Naive thymus-derived CD8-positive, alpha-beta T cell (primary cell): ENCODE measurements at regions not wholly inside any gene's neighbourhood (a gene's known extent, or its start where the extent isn't known, plus 50 kb on each side); places are given as distances from the start of the nearest gene placed in this dataset.

Experiments used
- ATAC-seq, 2 donors: fragments of 150-1000 bp; cut with Tn5 transposase in 1 of 2; sonication (Bioruptor Pico), chemical (Tn5 transposase) in 1 of 2; 1 replicate in 1 of 2; 2 replicates in 1 of 2; pipeline ENCODE4 v1.10.0; 2021; ENCODE audit warnings: mild to moderate bottlenecking in 2 of 2, moderate library complexity in 2 of 2
- POLR2A ChIA-PET: fragments of 350-600 bp; sonication (Branson Sonifier 250); formaldehyde crosslinking; loops from one replicate; lab custom pipeline; 2021; ENCODE audit warnings: antibody characterized with exemption; lab: Charles Lee
- DNase-seq, 10 donors: peaks; one replicate each; pipeline versions ENCODE4 v3.0.0 to v3.0.0-alpha.2; 2020 to 2022
- H3K27ac Mint-ChIP-seq, 10 donors: one replicate each; pipeline ENCODE4 v1.8.0; 2020 to 2022; ENCODE audit warnings: mild to moderate bottlenecking in 10 of 10, mixed read lengths in 10 of 10, moderate library complexity in 4 of 10, inconsistent platforms in 1 of 10
- H3K27me3 Mint-ChIP-seq, 5 donors: one replicate each; pipeline ENCODE4 v1.8.0; 2021 to 2022; ENCODE audit warnings: mixed read lengths in 5 of 5
- H3K36me3 Mint-ChIP-seq, 3 donors: one replicate each; pipeline ENCODE4 v1.8.0; 2020 to 2022; ENCODE audit warnings: mixed read lengths in 3 of 3, mild to moderate bottlenecking in 2 of 3, inconsistent platforms in 1 of 3
- H3K4me1 Mint-ChIP-seq, 4 donors: one replicate each; pipeline ENCODE4 v1.8.0; 2021 to 2022; ENCODE audit warnings: mixed read lengths in 4 of 4
- H3K4me3 Mint-ChIP-seq, 10 donors: one replicate each; pipeline ENCODE4 v1.8.0; 2020 to 2022; ENCODE audit warnings: mild to moderate bottlenecking in 10 of 10, mixed read lengths in 10 of 10, moderate library complexity in 6 of 10, inconsistent platforms in 1 of 10
- H3K9me3 Mint-ChIP-seq, 9 donors: one replicate each; pipeline ENCODE4 v1.8.0; 2020 to 2022; ENCODE audit warnings: mixed read lengths in 9 of 9, mild to moderate bottlenecking in 3 of 9, inconsistent platforms in 1 of 9, moderate library complexity in 1 of 9

- Mint-ChIP-seq H3K4me1 (peaks cover 28 to 44% (median 38%) of the 10 kb centered on the region in 4 donors), H3K4me3 (peak overlapping the region in 9 of 10 donors; percentile 7 to 77 (median 58)), H3K36me3 (no peaks in the 10 kb centered on the region), H3K27me3 (peaks cover 14 to 38% (median 20%) of the 10 kb centered on the region in 5 donors), H3K27ac (peak overlapping the region in 6 of 10 donors; percentile 35 to 74 (median 56)), H3K9me3 (no peaks in the 10 kb centered on the region)
- POLR2A ChIA-PET = interaction anchor here (0.7 to 1.6 kb wide), 2 partner anchors 12 to 48 kb away, joined by 4 to 5 read pairs; no protein-coding TSS in a partner anchor
- ATAC-seq = peak; percentile 75 to 86
- DNase-seq = peak in 4 of 10 donors; percentile 20 to 38 (median 31)
These were observed 283.0 kb downstream of the UACA start for GRCh38 chr15:70480196-70480856.

GRCh38 chr15:70479785-70480184, 283.6 kb downstream of the UACA start:
- DNase-seq (peak in 1 of 10 donors; percentile 0), ATAC-seq (peak in 1 of 2 donors; percentile 8)
- Mint-ChIP-seq H3K4me3 (peak overlapping the region in 8 of 10 donors; percentile 39 to 77 (median 58)), H3K4me1 (peaks cover 29 to 50% (median 43%) of the 10 kb centered on the region in 4 donors), H3K27me3 (peaks cover 14 to 38% (median 19%) of the 10 kb centered on the region in 5 donors), H3K27ac (peak overlapping the region in 4 of 10 donors; percentile 48 to 74 (median 56)), H3K36me3 (no peaks in the 10 kb centered on the region), H3K9me3 (no peaks in the 10 kb centered on the region)
- POLR2A ChIA-PET = interaction anchor here (1.6 kb wide), 1 partner anchor 12 kb away, joined by 4 read pairs; no protein-coding TSS in a partner anchor

- POLR2A ChIA-PET = no interaction called here
- ATAC-seq (no peak), DNase-seq (no peak)
- Mint-ChIP-seq H3K36me3 (no peaks in the 10 kb centered on the region), H3K27me3 (peaks cover 14 to 32% (median 20%) of the 10 kb centered on the region in 5 donors), H3K4me1 (peaks cover 31 to 56% (median 49%) of the 10 kb centered on the region in 4 donors), H3K27ac (peak overlapping the region in 2 of 10 donors; percentile 52 to 71), H3K4me3 (peak overlapping the region in 7 of 10 donors; percentile 1 to 60 (median 41)), H3K9me3 (no peaks in the 10 kb centered on the region)
These were observed 284.3 kb downstream of the UACA start for GRCh38 chr15:70479056-70479455.

- POLR2A ChIA-PET = no interaction called here
- no peaks in the 10 kb centered on the region for H3K9me3 Mint-ChIP-seq
- H3K36me3 Mint-ChIP-seq = no peaks in the 10 kb centered on the region
- DNase-seq = peak in 1 of 10 donors; percentile 13
- peaks cover 13 to 25% (median 18%) of the 10 kb centered on the region in 5 donors for H3K27me3 Mint-ChIP-seq
- H3K27ac Mint-ChIP-seq = peak overlapping the region in 3 of 10 donors; percentile 48 to 71 (median 52)
- H3K4me1 Mint-ChIP-seq = peaks cover 29 to 59% (median 50%) of the 10 kb centered on the region in 4 donors
- ATAC-seq = no peak
- H3K4me3 Mint-ChIP-seq = peak overlapping the region in 7 of 10 donors; percentile 1 to 60 (median 41)
These were observed 284.9 kb downstream of the UACA start for GRCh38 chr15:70478251-70478990.

- POLR2A ChIA-PET = no interaction called here
- H3K27ac Mint-ChIP-seq = peak overlapping the region in 2 of 10 donors; percentile 51 to 65
- H3K27me3 Mint-ChIP-seq = peaks cover 10 to 19% (median 16%) of the 10 kb centered on the region in 5 donors
- DNase-seq = peak in 1 of 10 donors; percentile 55
- H3K9me3 Mint-ChIP-seq = no peaks in the 10 kb centered on the region
- no peak for ATAC-seq
- H3K4me3 Mint-ChIP-seq = no peak overlapping the region
- no peaks in the 10 kb centered on the region for H3K36me3 Mint-ChIP-seq
- H3K4me1 Mint-ChIP-seq = peaks cover 29 to 59% (median 50%) of the 10 kb centered on the region in 4 donors
These were observed 285.6 kb downstream of the UACA start for GRCh38 chr15:70477750-70478250.

- ATAC-seq = no peak
- peak overlapping the region in 1 of 10 donors; percentile 51 for H3K27ac Mint-ChIP-seq
- POLR2A ChIA-PET = no interaction called here
These were observed 286.9 kb downstream of the UACA start for GRCh38 chr15:70476441-70476840.

GRCh38 chr15:70475921-70476320, 287.4 kb downstream of the UACA start:
- POLR2A ChIA-PET = interaction anchor here (0.5 kb wide), 1 partner anchor 713 kb away, joined by 5 read pairs; no protein-coding TSS in a partner anchor
- Mint-ChIP-seq H3K4me3 (peak overlapping the region in 4 of 10 donors; percentile 72 to 86 (median 83)), H3K27ac (peak overlapping the region in 1 of 10 donors; percentile 53), H3K9me3 (no peaks in the 10 kb centered on the region), H3K36me3 (no peaks in the 10 kb centered on the region), H3K4me1 (peaks cover 27 to 59% (median 50%) of the 10 kb centered on the region in 4 donors), H3K27me3 (peaks cover 3 to 13% (median 9%) of the 10 kb centered on the region in 5 donors)
- peak in 1 of 10 donors; percentile 11 for DNase-seq
- ATAC-seq = no peak

More at GRCh38 chr15:70476441-70476840, 286.9 kb downstream of the UACA start:
- peaks cover 3 to 13% (median 9%) of the 10 kb centered on the region in 5 donors for H3K27me3 Mint-ChIP-seq
- peak overlapping the region in 2 of 10 donors; percentile 2 for H3K4me3 Mint-ChIP-seq
- peaks cover 27 to 59% (median 50%) of the 10 kb centered on the region in 4 donors for H3K4me1 Mint-ChIP-seq
- no peaks in the 10 kb centered on the region for H3K9me3 Mint-ChIP-seq
- DNase-seq = peak in 1 of 10 donors; percentile 27
- no peaks in the 10 kb centered on the region for H3K36me3 Mint-ChIP-seq

DNA sequence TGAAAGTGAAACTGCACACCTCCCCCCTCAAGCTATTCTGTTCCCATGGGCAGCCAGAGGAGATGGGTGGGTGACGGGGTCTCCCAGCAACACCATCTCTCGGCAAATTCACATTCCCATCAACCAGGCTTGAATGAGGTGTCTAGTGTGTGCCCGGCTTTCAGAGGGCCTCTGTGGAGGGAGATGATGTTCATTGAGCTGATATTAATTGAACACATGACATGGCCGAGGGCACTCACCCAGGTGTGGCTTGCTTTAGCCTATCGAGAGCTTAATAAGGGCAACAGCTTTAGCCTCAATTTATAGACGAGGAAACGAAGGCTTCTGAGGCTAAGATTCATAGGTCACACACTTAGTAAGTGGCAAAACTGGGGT, 288.0 kb downstream of the UACA start:
- ATAC-seq = no peak
- H3K36me3 Mint-ChIP-seq = no peaks in the 10 kb centered on the region
- H3K9me3 Mint-ChIP-seq = no peaks in the 10 kb centered on the region
- H3K27me3 Mint-ChIP-seq = peaks cover 3 to 13% (median 9%) of the 10 kb centered on the region in 5 donors
- no peak for DNase-seq
- peak overlapping the region; percentile 72 to 86 (median 83) for H3K4me3 Mint-ChIP-seq
- POLR2A ChIA-PET = interaction anchor here (0.5 to 1.2 kb wide), 3 partner anchors 61 to 713 kb away, joined by 3 to 5 read pairs (median 4); partner anchors contain the start of gene TLE3
- peaks cover 26 to 55% (median 46%) of the 10 kb centered on the region in 4 donors for H3K4me1 Mint-ChIP-seq
- peak overlapping the region in 6 of 10 donors; percentile 41 to 87 (median 74) for H3K27ac Mint-ChIP-seq

DNA sequence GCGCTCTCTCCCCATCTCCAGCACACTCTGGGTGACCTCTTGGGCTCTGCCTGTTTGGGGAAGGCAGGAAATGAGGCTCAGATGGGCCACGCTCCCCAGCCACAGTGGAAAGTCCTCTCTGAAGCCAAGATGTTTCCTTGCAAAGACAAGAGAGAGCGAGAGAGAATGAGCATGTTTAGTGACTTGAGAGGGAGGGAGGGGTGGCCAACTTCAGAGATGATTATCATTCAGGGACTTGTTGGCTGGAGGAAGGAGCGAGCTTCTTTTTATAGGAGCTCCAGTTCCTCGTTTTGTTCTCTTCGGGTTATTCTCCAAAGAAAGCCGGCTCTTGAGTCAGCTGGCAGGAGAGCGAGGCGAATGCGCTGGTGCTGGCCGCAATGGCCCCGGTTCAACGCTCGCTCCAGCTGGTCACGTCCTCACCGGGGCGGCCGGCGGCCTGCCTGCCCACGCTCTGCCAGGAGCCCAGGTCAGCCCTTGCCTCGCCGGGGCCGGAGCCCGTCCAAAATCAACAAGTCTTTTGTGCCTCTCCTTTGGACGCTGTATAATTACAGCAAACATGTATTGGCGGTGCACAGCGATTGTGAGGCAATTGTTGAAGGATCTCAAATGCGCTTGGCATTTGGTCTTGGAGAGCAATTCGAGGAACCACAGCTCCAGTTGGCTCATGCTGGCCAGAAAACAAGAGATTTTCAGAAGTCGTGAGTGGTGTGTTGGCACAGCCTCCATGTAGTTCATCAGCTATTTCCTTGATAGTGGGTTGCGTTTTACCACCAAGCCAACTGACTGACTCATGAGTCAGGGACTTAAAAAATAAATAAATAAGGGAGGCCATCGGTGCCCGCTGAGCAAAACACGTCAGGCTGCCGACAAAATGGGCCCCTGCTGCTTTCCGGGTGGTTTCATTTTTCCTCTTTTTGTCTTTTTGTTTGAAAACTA, 288.6 kb downstream of the UACA start:
- no peaks in the 10 kb centered on the region for H3K36me3 Mint-ChIP-seq
- H3K4me3 Mint-ChIP-seq = peak overlapping the region; percentile 72 to 86 (median 83)
- peak overlapping the region in 7 of 10 donors; percentile 41 to 87 (median 71) for H3K27ac Mint-ChIP-seq
- POLR2A ChIA-PET = interaction anchor here (0.5 to 1.2 kb wide), 3 partner anchors 62 to 712 kb away, joined by 3 to 5 read pairs (median 4); partner anchors contain the start of gene TLE3
- no peaks in the 10 kb centered on the region for H3K9me3 Mint-ChIP-seq
- peaks cover 3 to 13% (median 9%) of the 10 kb centered on the region in 5 donors for H3K27me3 Mint-ChIP-seq
- peak; percentile 67 to 75 for ATAC-seq
- H3K4me1 Mint-ChIP-seq = peaks cover 19 to 49% (median 40%) of the 10 kb centered on the region in 4 donors
- peak in 6 of 10 donors; percentile 10 to 65 (median 24) for DNase-seq

DNA sequence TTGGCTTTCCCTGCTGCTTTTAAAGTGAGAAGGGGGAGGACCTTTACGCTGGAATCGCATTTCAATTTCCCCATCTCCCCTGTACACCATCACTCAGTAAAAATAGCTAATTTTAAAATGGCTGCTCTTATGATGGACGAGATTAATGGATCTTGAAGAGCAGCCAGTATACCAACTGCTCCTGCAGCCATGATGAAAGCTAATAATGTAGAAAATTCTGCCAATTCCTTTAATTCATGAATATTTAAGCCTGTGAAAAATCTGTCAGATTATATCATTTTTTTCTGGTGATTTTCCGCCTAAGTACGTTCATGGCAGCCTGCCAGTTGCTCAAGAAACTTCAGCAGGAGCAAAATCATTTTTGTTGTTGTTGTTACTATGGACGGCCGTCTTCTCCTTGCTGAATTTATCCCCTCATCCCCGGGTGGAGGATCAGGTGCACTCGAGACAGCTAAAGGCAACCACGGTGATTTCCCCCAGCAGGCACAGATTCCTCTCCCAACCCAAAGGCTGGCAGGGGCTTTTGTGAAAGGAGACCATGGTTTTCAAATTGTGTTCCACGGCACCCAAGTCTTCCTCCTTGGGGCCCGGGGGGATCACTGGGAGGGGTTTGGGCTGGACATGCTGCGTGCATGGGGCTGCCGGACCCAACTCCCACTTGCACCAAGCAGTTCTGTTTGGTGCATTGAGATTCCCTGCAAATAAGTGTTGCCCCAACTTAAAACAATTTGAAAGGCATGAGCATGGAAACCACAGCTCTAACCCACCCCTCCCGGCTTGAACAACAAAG, 289.6 kb downstream of the UACA start:
- H3K27me3 Mint-ChIP-seq = peaks cover 5 to 17% (median 9%) of the 10 kb centered on the region in 5 donors
- no peaks in the 10 kb centered on the region for H3K36me3 Mint-ChIP-seq
- POLR2A ChIA-PET = interaction anchor here (0.7 to 1.2 kb wide), 2 partner anchors 22 to 376 kb away, joined by 3 to 4 read pairs; partner anchors contain the start of gene TLE3

More for the DNA sequence above, 289.6 kb downstream of the UACA start:
- Mint-ChIP-seq H3K27ac (peak overlapping the region in 2 of 10 donors; percentile 12 to 15), H3K4me1 (peaks cover 19 to 42% (median 33%) of the 10 kb centered on the region in 4 donors), H3K9me3 (no peaks in the 10 kb centered on the region), H3K4me3 (peak overlapping the region in 9 of 10 donors; percentile 29 to 85 (median 75))
- DNase-seq = peak in 1 of 10 donors; percentile 43
- no peak for ATAC-seq
